B cell (primary cell): ENCODE measurements at regions not wholly inside any gene's neighbourhood (a gene's known extent, or its start where the extent isn't known, plus 50 kb on each side); places are given as distances from the start of the nearest gene placed in this dataset.

ENCODE experiments used
- CTCF ChIP-seq: fragments of 200-600 bp; IDR thresholded peaks from one replicate; pipeline ENCODE4 v1.8.0; 2022; ENCODE audit warnings: antibody characterized with exemption, mild to moderate bottlenecking
- EZH2 ChIP-seq: IDR thresholded peaks from 2 replicates; pipeline ENCODE4 v1.6.1; 2012; ENCODE audit warnings: borderline replicate concordance, low read depth, mild to moderate bottlenecking, moderate library complexity, low read length; ENCODE audit not compliant: insufficient read depth, poor library complexity, severe bottlenecking

GRCh38 chr14:39555749-39556148 is 123.5 kb upstream of the FBXO33 start:
- TF ChIP-seq CTCF (no peak), EZH2 (no peak)
